GM21447 (cell line): ENCODE measurements at regions not wholly inside any gene's neighbourhood (a gene's known extent, or its start where the extent isn't known, plus 50 kb on each side); places are given as distances from the start of the nearest gene placed in this dataset.

ENCODE experiments used
- ATAC-seq: cut with Tn5 transposase; IDR thresholded peaks from one replicate; pipeline ENCODE4 v1.9.1; 2021; ENCODE audit not compliant: unreplicated experiment

- ATAC-seq = no peak
These were observed 404.6 kb downstream of the EFNA5 start for GRCh38 chr5:107266100-107266499.

GRCh38 chr5:107265193-107265592, 405.5 kb downstream of the EFNA5 start:
- no peak for ATAC-seq

GRCh38 chr5:107263387-107264018, 407.2 kb downstream of the EFNA5 start:
- peak; percentile 85 for ATAC-seq

- peak; percentile 75 for ATAC-seq
These were observed 412.7 kb downstream of the EFNA5 start for GRCh38 chr5:107257885-107258520.

GRCh38 chr5:107254902-107255234, 415.9 kb downstream of the EFNA5 start:
- no peak for ATAC-seq

GRCh38 chr5:107254214-107254901, 416.4 kb downstream of the EFNA5 start:
- no peak for ATAC-seq

- ATAC-seq = no peak
These were observed 417.5 kb downstream of the EFNA5 start for GRCh38 chr5:107253246-107253645.

GRCh38 chr5:107251151-107251550, 419.6 kb downstream of the EFNA5 start:
- ATAC-seq = no peak

GRCh38 chr5:107248066-107248695, 422.6 kb downstream of the EFNA5 start:
- peak; percentile 62 for ATAC-seq

GRCh38 chr5:107247427-107247826, 423.3 kb downstream of the EFNA5 start:
- no peak for ATAC-seq

GRCh38 chr5:107243220-107243579, 427.5 kb downstream of the EFNA5 start:
- no peak for ATAC-seq

- no peak for ATAC-seq
These were observed 428.1 kb downstream of the EFNA5 start for GRCh38 chr5:107242411-107243219.

GRCh38 chr5:107241841-107242240, 428.9 kb downstream of the EFNA5 start:
- no peak for ATAC-seq

GRCh38 chr5:107235167-107235566, 435.6 kb downstream of the EFNA5 start:
- no peak for ATAC-seq

GRCh38 chr5:107232788-107233187, 437.9 kb downstream of the EFNA5 start:
- ATAC-seq = no peak

GRCh38 chr5:107232293-107232692, 438.4 kb downstream of the EFNA5 start:
- no peak for ATAC-seq

GRCh38 chr5:107231191-107231590, 439.5 kb downstream of the EFNA5 start:
- no peak for ATAC-seq

GRCh38 chr5:107230367-107230766, 440.4 kb downstream of the EFNA5 start:
- no peak for ATAC-seq

GRCh38 chr5:107228226-107228625, 442.5 kb downstream of the EFNA5 start:
- no peak for ATAC-seq

GRCh38 chr5:107224272-107224671, 446.5 kb downstream of the EFNA5 start:
- no peak for ATAC-seq

GRCh38 chr5:107223066-107223465, 447.7 kb downstream of the EFNA5 start:
- no peak for ATAC-seq
